CD4-positive, alpha-beta T cell treated with Interleukin-4 for 4 hours (primary cell): ENCODE measurements at regions not wholly inside any gene's neighbourhood (a gene's known extent, or its start where the extent isn't known, plus 50 kb on each side); places are given as distances from the start of the nearest gene placed in this dataset.

Experiments used
- DNase-seq: peaks from one replicate; pipeline ENCODE4 v3.0.0-alpha.2; 2020

DNA sequence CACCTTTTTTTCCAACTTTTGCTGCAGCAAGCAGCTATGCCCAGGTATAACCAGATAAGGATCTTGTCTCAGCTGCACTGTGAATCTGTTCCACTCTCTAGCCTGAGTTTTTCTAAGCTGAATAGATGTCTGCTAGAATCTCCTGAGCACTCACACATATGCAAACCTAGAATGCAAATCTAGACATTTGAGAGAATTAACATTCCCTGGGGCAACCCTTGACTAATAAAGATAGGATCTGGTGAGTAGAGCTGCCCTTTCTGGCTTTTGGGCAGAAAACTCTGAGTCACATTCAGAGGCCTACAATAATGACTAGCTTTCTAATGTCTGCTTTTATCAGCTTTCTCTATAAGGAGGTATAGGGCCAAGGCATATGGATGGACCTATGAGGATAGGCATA lies 61.4 kb upstream of the BARHL2 start:
- DNase-seq, result no peak

DNA sequence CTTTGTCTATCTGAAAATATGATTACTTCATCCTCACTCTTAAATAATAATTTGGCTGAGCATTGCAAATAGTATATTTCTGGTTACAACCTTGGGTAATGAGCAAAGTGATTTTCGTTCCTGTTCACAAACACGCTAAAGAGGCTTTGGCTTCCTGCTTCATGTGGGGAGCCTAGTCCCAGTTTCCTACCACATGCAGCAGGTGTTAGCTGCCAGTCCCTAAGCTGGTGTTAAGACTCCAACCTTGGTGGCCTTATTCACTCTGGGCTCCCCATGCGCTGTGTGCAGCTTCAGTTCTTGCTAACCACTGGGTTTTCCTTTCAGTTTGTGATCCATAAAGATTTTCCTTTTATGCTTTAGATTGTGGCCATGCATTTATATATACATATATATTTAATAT lies 56.7 kb upstream of the BARHL2 start:
- no peak for DNase-seq

- no peak for DNase-seq
Measured at GRCh38 chr1:90768826-90769225, 51.7 kb upstream of the BARHL2 start.

DNA sequence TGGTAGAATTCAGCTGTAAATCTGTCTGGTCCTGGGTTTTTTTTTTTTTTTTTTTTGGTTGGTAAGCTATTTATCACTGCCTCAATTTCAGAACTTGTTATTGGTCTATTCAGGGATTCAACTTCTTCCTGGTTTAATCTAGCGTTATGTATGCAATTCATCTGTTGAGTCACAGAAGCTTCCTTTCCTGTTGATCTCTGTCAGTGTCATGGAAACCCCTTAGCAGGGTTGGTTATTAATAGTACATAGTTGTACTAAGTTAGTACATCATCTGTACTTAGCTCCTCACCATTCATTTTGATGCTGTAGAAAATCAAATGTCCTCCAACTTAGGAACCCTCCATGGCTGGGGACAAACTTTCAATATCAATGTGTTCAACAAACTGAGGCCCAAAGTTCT lies 51.0 kb upstream of the BARHL2 start:
- no peak for DNase-seq
